HG02759 (cell line): ENCODE measurements at regions not wholly inside any gene's neighbourhood (a gene's known extent, or its start where the extent isn't known, plus 50 kb on each side); places are given as distances from the start of the nearest gene placed in this dataset.

Experiments used
- ATAC-seq: cut with Tn5 transposase; IDR thresholded peaks from one replicate; pipeline ENCODE4 v1.9.1; 2021; ENCODE audit warnings: mild to moderate bottlenecking, moderate library complexity; ENCODE audit not compliant: unreplicated experiment

DNA sequence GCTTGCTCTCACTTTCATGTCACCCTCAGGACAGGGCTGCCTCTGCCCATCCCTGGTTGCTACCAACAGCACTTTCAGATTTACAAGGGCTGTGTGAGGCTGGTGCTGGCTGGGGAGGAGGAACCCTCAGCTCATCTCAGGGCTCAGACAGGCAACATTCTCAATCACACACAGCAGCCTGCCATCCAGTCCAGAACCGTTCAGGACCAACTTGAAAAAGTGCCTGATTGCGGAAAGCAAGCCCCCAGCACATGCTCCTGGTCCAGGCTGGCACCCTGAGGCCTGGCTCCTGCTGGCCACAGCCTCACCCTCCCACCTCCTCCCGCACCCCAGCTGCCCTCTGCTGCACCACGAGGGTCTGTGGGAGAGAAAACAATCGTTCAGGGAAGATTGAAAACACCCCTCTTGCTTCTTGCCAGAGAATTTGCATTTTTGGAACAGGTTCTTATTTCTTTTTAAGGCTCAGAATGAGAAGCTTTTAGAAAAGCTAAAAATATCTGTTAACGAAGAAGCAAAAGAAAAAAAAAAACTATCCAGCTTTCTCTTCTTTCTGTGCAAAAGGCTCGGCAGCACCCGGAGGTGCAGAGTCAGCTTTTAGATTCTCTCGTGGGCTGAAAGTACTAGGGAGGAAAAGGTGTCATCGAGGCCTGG is 403.8 kb upstream of the ID2 start:
- ATAC-seq = peak; percentile 66

DNA sequence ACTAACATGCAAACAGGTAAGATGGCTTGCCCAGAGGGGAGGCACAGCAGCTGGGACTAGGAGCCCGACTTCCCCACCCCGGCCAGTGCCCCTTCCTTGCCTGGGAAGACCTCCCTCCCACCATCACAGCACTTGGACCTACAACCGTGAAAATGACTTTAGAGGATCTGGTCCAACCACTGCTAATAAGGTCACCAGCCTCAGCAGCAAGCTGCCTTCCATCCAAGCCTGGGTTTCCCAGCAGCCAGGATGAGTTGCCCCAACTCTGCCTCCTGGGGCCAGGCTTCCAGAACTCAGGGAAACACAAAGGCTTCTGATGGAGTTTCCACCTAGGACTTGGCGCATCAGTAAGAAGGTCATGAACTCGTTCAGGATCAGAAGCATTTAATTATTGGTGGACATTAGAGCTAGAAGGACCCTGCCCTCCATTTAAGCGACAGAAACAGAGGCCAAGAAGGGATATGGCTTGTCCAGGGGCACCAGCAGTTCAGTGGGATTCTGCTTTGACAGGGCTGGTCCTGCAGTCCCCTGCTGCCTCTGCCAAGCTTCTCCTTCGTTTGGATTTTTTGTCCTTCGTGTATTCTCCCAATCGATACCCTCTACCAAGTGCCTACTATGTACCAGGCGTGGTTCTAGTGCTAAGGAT is 403.0 kb upstream of the ID2 start:
- no peak for ATAC-seq

DNA sequence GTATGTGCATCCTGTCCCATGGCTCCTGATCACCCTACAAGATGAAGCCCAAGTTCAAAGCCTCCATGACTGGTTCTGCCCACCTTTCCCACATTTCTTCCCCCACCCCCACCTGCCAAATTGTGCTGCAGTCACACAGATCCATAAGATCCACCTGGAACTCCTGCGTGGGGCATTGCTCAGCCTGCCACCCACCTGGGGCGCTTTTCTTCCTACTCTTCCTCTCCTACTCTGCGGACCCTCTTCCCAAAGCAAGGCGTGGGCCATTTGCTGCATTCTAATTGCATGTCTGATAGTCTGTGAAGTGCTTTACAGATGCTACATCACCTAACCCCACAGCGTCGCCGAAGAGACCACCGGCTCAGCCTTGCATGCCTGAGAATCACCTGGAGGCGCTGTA is 402.4 kb upstream of the ID2 start:
- no peak for ATAC-seq

DNA sequence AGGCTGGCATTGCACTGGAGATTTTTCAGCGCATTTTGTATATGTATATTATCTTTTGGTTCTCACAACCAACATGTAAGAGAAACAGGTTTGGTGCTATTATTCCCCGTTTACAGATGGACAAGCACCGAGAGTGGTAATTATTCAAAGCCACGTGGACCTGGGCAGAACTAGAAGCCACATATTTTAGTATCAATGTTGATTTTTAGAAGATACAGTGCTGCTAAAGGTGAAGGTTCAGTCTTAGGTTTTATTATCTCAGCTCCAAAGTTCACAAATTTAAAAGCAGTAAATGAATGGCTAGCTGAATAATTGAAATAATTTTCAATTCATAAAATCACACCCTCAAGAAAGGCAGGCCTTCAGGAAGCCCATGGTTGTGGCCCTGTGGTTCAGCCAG is 400.6 kb upstream of the ID2 start:
- no peak for ATAC-seq

DNA sequence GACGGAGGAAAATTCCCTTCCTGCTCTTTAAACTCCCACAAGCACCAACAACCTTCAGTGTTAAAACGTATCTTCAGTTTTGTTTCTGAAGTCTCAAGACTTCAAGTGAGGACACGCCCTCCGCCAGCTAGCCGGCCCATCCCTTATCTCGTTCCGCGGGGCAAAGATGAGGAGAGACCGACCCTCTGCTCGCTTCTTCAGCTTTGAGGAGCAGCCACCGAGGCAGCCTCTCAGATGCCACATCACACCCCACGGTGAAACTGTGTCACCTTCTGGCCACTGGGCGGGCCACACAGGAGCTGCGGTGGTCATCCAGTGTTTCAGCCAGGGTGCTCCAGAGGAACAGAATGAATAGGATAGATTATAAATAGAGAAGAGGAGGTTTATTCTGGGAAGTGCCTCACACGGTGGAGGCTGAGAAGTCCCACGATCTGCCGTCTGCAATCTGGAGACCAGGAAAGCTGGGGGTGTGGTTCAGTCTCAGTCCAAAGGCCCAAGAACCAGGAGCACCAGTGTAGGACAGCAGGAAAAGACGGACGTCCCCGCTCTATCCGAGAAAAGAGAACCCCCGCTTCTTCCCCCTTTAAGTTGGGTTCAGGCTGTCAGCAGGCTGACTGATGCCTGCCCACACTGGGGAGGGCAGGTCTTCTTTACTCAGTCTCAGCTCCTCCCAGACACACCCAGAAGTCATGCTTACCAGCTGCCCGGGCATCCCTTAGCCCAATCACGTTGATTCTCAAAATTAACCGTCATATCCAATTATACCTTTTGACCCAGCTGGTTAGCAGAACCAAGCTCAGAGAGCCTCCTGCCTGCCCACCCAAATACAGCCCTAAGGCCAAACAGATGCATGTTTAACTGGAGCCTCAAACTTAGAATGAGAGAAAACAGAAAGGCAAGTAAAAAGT is 399.7 kb upstream of the ID2 start:
- no peak for ATAC-seq

DNA sequence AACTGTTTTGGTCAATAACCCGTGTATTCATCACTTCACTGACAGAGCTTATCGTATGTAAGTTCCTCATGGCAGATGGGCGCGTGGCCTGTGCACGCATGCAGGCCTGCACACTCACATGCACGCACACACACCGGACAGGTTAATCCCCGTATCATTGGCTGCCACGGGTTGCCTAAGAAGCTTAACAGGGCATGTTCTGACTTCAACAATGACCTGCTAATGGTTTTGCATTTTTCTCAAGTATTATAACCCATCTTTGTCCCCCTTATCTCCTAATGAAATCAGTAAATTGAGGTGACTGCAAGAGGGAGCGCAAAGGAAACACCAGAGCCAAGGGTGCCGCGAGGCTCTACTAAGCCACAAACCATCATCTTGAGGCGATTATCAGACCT is 399.0 kb upstream of the ID2 start:
- ATAC-seq = no peak

DNA sequence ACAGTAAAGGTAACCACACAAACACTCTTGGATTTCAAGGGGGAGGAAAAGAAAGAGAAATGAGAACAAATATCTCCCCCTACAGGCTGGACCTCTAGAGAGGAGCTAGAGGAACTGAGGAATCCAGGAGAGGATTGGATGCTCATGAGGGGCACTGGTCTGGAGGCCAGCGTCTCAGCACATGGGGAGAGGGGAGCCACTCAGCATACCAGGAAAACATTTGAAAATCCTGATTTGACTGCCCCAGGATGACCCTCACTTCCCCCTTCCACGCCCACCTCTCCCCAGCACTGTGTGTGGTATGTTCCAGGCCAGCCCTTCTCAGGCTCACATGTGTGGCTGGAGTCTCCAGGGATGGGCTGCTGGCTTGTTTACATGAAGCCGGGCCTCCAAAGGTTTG is 396.8 kb upstream of the ID2 start:
- ATAC-seq = no peak

DNA sequence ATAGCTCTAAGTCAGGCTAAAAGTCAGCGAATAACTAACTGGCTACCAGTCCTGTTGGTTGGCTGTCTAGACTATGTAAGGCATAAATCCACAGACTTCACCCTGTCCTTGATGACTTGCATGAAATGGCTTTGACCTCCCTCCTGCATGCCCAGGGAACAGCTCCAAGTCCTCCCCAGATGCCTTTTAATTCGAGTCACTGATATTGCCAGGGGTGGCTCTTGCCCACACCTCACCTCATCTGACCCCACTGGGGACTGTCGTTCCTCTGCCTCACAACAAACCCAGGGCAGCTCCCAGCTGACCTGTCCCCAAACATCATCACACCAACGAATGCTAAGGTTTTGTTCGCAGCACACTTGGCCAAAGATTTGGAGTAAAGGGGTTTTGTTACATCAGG is 396.0 kb upstream of the ID2 start:
- no peak for ATAC-seq

DNA sequence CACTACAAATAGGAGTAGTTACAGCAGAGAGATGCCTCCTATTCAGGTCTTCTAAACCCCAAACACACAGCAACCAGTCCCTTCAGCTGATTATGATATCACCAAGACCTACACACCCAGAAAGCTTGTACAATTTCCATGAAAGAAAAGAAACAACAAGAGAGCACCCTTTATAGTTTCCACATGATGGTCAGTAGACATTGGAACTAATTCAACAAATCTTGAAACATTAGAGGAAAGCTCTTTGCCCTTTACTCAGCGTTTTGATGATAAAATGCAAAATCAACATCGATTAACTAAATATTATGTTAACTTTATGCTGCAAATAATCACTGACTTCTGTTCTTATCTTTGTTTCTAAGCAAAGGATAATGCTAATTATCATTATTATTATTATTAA is 393.6 kb upstream of the ID2 start:
- ATAC-seq = no peak

DNA sequence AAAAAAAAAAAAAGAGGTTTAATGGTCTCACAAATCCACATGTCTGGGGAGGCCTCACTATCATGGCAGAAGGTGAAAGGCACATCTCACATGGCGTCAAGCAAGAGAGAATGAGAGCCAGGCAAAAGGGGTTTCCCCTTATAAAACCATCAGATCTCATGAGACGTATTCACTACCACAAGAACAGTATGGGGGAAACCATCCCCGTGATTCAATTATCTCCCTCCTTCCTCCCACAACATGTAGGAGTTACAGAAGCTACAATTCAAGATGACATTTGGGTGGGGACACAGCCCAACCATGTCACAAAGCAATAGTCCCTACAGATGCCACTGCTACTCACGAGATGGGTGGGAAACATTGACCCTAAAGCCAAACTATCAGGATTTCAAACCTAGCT is 392.7 kb upstream of the ID2 start:
- no peak for ATAC-seq

DNA sequence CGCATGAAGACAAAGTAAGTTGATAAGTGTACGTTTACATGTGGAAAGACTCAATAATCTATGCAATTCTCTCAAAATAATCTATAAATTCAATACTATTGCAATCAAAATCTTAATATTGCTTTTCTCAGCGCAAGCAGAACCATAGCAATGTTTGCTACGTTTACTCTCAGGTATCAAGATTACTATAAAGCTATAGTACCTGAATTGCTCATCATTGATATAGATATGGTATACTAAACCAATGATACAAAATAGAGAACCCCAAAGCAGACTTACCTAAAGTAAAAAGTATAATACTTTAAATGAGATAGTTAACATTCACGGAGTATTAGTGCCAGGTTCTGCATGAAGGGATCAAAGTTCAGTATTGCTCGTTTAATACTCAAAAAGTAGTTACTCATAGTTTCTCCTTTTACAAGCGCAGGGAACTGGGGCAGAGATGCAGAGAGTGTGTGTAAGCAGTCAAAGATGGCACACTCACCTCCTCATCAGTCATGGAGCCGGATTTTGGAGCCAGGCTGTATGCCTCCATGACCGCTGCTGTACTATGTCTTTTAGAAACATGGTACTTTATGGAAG is 391.0 kb upstream of the ID2 start:
- ATAC-seq = no peak

DNA sequence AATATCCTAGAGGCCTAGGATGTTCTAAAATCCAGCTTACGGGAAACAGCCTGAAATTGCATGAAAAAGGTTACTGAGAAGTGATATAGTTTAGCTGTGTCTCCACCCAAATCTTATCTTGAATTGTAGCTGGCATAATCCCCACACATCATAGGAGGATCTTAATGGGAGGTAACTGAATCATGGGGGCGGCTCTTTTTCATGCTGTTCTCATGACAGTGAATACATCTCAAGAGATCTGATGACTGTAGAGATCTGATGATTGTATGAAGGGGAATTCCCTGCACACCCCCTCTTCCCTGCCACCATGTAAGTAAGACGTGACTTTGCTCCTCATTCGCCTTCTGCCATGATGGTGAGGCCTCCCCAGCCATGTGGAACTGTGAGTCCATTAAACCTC is 385.6 kb upstream of the ID2 start:
- ATAC-seq = no peak

DNA sequence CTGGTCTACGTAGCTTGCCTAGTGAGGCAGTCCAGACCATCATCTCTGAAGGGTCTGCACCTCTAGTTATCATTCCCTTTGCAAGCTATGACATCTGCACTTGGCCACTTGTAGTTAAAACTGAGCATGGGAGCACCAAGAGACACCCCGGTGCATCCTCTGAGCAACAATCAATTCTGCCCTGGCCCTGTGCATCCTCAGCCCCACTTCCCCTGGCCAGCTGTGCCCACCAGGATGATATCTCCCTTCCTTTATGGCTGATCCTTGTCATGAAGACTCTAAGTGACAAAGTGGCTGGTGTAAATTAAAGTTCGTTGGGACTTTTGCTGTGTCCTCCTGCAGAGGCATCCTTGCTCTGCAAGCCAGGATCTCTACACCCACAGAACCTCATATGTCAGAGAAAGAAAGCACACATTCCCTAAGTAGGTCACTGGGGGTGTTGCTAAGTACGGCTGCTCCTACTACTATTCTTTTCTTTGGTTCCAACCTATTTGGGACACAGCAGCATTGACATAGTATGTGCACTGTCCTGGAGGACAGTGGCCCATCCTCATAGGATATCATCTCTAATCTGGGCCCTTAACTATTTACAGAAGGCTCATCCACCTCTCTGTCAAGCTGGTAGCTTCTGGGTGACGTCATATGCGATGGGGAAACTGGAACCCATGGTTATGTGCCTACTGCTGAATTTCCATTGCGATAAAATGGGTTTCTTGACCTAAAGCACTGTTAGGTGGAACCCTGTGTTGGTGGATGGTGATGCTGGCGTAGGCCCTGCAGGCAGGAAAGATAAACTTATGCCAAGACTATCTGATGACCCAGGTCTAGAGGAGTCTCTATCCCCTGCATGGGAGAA is 384.3 kb upstream of the ID2 start:
- ATAC-seq = no peak

DNA sequence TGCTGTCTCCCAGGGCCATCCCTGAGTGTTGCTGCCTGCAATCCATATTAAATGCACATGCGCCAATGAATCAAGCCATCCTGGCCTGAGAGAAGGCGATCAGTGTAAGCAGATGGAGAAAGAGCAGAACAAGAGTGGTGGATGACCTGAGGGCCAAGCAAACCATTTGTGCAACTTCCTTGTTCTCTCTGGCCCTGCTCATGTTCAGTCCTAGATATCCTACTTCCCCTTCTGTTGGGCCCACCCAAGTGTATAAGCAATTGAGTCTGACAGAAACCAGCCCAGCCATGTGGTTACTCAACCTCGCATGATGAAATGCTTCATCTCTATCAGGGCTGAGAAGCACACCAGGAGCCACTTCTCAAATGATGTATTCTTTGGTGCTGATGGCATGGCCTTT is 383.1 kb upstream of the ID2 start:
- ATAC-seq = peak; percentile 16

DNA sequence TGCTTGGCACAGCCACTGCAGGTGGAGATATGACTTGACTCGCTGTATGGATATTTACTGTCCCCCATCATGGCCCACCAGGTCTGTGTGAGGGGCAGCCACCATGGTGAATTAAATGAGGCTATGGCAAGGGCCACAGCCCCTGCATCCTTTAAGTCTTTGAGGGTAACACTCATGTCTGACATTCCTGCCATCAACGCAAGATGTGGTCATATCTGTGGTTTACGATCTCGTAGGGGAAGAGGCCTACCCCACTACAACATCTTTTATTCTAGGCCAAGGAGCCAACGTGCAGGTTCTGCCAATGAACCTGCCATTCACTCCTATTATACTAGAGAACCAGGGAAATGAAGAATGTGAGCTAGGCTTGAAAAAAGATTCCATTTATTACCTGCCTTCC is 381.6 kb upstream of the ID2 start:
- ATAC-seq = no peak

DNA sequence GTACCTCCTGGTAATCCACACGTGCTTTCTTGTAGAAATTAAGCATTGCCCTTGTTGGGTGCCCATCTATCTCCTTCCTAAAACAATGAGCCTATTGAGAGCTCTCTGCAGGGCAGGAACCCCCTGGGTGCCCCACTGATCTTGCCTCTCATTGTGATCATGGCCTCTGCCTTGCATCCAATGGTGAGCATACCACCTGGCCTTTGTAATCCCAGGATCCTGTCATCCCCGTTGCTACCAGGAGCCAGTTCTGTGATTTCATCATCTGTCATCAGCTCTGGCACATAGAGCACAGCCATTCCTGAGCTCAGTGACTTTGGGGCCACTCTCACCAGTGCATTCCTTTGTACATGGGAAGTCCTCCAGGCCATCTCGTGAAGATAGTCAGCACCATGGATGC is 381.0 kb upstream of the ID2 start:
- ATAC-seq = no peak

DNA sequence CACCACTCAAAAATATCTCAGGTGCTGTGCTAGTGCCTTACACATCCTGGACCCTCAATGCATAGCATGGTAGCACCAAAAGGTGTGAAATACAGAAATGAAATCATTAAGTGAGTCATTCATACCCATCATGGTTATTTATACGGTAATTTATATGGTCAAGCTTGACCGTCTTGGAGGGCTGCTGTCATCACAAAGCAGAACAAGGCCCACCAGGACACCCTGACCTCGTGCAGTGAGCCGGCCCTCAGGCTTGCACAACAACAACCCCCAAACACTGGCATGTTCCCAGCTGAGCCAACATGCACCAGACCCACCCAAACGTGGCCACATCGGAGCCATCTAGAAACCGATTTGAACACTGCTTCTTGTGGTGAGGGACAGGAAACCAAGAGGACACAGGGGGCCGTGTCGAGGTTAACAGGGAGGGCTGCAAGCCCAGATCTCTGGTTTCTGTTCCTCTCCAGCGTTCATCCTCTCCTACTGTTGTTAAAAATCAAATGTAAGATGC is 378.5 kb upstream of the ID2 start:
- ATAC-seq = peak; percentile 69

DNA sequence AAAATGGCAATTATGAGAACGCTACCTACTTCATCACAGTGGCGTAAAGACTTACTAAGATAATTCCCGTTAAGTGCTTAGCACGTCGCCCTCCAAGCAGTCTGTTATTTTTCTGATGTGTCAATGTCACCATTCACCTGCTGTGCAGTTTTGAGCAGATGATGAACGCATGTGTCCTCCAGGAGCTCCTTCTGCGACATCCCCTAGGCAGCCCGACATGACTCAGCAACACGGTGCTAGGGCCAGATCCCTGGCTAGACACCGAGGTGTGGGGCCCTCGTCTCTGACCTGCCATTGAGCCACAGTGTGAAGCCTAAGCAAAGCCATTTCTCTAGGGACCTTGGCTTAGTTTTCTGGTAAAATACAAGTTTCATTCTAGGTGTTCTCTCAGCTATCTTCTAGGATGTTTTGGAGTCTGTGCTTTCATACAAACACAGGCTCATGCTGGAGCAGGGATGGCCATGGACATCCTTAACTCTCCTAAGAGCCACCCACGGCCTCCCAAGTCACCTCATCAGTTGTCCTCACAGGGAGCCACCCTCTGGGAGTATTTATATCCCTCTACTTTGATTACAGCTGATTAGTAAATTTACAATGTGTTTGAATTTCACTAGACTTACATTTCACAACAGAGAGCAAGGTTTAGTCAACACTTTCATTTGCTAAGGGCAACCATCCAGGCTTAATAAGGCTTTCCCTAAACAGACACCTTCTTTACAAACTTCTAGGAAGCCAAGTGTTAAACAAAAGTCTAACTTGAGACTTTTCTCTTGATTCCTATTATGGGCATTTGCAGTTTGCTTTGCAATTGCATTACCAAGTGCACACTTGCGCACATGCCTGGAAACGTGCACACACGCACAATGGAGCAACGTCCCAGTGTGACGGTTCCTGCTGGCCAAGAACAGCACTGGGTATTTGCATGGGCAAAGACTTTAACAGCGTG is 376.8 kb upstream of the ID2 start:
- ATAC-seq = no peak

DNA sequence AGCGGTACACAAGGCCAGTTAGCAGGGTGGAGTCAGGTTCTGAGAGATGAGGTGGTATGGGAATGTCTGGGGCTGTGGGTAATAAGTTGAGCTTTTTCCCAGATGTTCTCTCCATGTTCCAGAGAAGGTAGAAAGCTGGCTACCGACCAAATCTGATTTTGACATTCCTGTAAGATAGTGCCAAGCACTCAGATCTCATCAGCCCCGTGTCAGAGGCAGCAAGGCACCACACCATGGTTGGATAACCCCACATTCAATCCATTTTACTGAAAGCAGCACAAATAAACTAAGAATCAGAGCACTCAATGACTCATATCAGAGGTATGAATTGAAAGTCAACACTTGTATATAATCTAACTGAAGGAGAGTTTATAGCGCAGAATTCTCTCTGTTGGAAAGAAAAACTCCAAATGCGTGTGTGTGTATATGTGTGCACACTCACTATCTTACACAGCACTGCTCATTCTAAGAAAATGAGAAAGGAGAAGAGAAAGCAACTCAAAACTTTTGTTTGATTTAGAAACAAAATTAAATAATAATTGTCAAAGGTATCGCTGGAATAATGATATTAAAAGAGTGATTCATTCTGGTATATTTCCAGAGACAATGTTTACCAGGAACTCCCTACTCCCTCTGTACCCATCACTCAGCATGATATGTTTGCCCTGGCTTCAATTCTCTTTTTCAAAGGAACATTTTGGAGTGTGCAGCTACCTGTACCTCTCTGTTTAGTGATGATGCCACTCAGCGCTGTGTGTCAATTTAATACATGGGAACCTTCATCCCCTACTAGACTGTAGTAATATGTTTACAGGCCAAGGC is 375.1 kb upstream of the ID2 start:
- ATAC-seq = no peak
